HL-60 (cell line): ENCODE measurements at regions not wholly inside any gene's neighbourhood (a gene's known extent, or its start where the extent isn't known, plus 50 kb on each side); places are given as distances from the start of the nearest gene placed in this dataset.

Experiments used
- DNase-seq, 2 experiments: peaks; one replicate each; pipeline ENCODE4 v3.0.0-alpha.2; 2010 to 2020; ENCODE audit warnings: low read depth in 1 of 2, low spot score in 1 of 2
- H3K27ac ChIP-seq: fragments of 250-450 bp; sonication (Bioruptor Pico); replicated peaks from 2 replicates; pipeline ENCODE4 v1.5.1; 2020; ENCODE audit warnings: mild to moderate bottlenecking, moderate library complexity
- H3K27me3 ChIP-seq: fragments of 250-450 bp; sonication (Bioruptor Pico); 2 replicates; pipeline ENCODE4 v1.5.1; 2021; ENCODE audit warnings: mild to moderate bottlenecking, moderate library complexity; ENCODE audit not compliant: insufficient read depth, poor library complexity, severe bottlenecking
- H3K4me3 ChIP-seq: replicated peaks from 2 replicates; pipeline ENCODE4 v1.5.1; 2011; ENCODE audit warnings: mild to moderate bottlenecking, control low read depth, low read length; ENCODE audit not compliant: insufficient read depth
- GABPA ChIP-seq: IDR thresholded peaks from 2 replicates; pipeline ENCODE4 v1.6.1; 2012; ENCODE audit warnings: low read depth
- POLR2AphosphoS5 ChIP-seq: IDR thresholded peaks from 2 replicates; pipeline ENCODE4 v1.6.1; 2012; ENCODE audit warnings: low read depth
- SPI1 ChIP-seq: IDR thresholded peaks from 2 replicates; pipeline ENCODE4 v1.6.1; 2012; ENCODE audit warnings: low read depth, mild to moderate bottlenecking, borderline replicate concordance
- TF ChIP-seq, protein P1 (sequence below): IDR thresholded peaks from one replicate; pipeline ENCODE4 v1.5.1; 2011; ENCODE audit warnings: low read length, control low read depth, inconsistent platforms; ENCODE audit not compliant: insufficient read depth
- TF ChIP-seq, protein P2 (sequence below): IDR thresholded peaks from 2 replicates; pipeline ENCODE4 v1.6.1; 2012; ENCODE audit warnings: low read depth; ENCODE audit not compliant: insufficient replicate concordance

DNA sequence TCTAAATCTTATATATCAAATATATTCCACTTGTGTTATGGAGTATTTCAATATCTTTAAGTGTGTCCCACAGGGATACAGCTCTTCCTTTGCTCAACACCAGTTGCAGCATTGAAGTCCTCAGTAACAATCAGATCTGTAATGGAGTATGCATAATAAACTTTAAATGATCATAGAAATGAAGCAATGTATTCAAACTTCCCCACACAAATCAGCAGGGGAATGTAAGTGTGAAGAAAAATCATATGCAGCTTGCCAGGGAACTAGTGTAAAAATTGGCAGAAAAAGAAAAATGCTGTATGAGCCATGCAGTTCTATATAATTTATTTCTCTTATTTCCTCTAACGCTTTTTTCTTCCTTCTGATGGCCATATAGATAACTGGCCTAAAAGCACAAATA is 444.3 kb upstream of the VSTM2A start:
- TF ChIP-seq POLR2AphosphoS5, result no peak
- no peak for TF ChIP-seq GABPA
- no peak for TF ChIP-seq SPI1
- TF ChIP-seq, protein P1, sequence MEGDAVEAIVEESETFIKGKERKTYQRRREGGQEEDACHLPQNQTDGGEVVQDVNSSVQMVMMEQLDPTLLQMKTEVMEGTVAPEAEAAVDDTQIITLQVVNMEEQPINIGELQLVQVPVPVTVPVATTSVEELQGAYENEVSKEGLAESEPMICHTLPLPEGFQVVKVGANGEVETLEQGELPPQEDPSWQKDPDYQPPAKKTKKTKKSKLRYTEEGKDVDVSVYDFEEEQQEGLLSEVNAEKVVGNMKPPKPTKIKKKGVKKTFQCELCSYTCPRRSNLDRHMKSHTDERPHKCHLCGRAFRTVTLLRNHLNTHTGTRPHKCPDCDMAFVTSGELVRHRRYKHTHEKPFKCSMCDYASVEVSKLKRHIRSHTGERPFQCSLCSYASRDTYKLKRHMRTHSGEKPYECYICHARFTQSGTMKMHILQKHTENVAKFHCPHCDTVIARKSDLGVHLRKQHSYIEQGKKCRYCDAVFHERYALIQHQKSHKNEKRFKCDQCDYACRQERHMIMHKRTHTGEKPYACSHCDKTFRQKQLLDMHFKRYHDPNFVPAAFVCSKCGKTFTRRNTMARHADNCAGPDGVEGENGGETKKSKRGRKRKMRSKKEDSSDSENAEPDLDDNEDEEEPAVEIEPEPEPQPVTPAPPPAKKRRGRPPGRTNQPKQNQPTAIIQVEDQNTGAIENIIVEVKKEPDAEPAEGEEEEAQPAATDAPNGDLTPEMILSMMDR, result no peak
- TF ChIP-seq, protein P2, sequence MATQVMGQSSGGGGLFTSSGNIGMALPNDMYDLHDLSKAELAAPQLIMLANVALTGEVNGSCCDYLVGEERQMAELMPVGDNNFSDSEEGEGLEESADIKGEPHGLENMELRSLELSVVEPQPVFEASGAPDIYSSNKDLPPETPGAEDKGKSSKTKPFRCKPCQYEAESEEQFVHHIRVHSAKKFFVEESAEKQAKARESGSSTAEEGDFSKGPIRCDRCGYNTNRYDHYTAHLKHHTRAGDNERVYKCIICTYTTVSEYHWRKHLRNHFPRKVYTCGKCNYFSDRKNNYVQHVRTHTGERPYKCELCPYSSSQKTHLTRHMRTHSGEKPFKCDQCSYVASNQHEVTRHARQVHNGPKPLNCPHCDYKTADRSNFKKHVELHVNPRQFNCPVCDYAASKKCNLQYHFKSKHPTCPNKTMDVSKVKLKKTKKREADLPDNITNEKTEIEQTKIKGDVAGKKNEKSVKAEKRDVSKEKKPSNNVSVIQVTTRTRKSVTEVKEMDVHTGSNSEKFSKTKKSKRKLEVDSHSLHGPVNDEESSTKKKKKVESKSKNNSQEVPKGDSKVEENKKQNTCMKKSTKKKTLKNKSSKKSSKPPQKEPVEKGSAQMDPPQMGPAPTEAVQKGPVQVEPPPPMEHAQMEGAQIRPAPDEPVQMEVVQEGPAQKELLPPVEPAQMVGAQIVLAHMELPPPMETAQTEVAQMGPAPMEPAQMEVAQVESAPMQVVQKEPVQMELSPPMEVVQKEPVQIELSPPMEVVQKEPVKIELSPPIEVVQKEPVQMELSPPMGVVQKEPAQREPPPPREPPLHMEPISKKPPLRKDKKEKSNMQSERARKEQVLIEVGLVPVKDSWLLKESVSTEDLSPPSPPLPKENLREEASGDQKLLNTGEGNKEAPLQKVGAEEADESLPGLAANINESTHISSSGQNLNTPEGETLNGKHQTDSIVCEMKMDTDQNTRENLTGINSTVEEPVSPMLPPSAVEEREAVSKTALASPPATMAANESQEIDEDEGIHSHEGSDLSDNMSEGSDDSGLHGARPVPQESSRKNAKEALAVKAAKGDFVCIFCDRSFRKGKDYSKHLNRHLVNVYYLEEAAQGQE, result no peak
- Histone ChIP-seq H3K27ac (no peak overlapping the region), H3K27me3 (no peaks in the 10 kb centered on the region), H3K4me3 (no peak overlapping the region)
- no peak for DNase-seq

DNA sequence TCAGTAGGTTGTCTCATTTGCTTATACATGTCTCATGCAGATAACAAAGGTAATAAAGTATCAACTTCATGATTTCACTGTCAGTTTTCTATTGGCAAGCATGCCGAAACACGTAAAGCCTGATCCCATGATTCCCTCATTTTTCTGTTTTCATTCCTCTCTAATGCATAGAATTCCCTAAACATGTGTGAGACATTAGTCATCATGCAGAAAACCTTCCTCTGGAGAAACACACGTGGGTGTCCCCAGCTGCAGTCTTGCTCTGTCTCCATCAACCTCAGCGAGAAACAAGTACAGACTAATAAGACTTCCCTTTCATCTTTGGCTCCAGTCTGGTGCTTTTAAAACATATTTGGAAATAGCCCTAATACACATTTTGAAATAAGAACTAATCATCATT is 432.7 kb upstream of the VSTM2A start:
- no peak overlapping the region for H3K4me3 ChIP-seq
- DNase-seq, result no peak
- TF ChIP-seq SPI1, result no peak
- no peak for TF ChIP-seq POLR2AphosphoS5
- TF ChIP-seq, protein P1, result no peak
- TF ChIP-seq GABPA, result no peak
- TF ChIP-seq, protein P2, result no peak
- H3K27ac ChIP-seq, result no peak overlapping the region
- no peaks in the 10 kb centered on the region for H3K27me3 ChIP-seq

DNA sequence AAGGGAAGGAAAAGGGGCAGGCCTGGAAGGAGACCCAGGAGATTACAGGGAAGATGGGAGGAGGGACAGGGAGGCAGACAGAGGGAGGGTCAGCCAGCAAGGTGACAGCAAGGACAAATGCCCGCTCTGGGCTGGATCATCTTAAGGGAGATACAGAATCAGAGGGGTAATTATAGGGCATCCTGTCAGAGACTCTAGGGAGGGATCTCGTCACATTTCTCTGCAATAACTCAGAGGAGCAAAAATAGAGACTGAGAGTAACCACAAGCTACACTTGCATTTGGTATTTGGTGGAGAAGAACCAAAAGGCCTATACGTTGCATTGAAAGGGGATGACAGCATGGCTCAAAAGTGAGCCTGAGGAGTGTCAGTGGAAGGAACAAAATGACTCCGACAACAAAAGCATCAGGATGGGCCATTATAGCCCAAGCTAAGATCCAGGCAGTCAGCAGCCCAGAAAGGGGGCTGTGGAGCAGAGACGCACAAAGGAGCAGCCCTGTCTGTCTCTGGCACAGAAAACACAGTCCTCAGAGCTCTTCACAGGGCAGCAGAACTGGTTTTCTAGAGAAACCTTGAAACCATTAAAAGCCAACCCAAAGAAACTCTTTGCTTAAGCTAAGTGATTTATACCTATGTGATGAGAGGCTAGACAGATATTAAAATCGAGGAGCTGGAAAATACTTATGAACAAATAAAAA is 430.2 kb upstream of the VSTM2A start:
- no peaks in the 10 kb centered on the region for H3K27me3 ChIP-seq
- DNase-seq, result no peak
- H3K27ac ChIP-seq, result no peak overlapping the region
- no peak overlapping the region for H3K4me3 ChIP-seq
- TF ChIP-seq POLR2AphosphoS5 (no peak), GABPA (no peak), SPI1 (no peak)
- TF ChIP-seq, protein P1, result no peak
- TF ChIP-seq, protein P2, result no peak
